Nucleus accumbens (tissue), 56 donors: ENCODE measurements at regions not wholly inside any gene's neighbourhood (a gene's known extent, or its start where the extent isn't known, plus 50 kb on each side); places are given as distances from the start of the nearest gene placed in this dataset.

Experiments used
- DNase-seq, 56 donors: peaks; one replicate each; lab custom pipeline; 2025; lab: John Stamatoyannopoulos, UW

DNA sequence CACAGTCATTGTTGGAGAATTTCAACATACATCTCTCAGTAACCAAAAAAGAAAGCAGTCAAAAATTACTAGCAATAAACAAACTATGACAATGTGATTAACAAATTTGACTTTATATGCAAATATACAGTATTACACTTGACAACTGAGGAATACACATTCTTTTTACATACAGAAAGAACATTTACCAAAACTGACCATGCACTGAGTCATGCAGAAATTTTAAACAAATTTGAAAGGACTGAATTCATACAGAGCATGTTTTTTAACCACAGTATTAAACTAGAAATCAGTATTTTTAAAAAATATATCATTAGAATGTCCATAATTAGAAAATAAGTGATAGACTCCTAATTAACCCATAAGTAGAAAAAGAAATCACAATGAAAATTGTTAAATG is 420.1 kb downstream of the TBC1D4 start:
- no peak for DNase-seq

- no peak for DNase-seq
Observed at GRCh38 chr13:75055296-75055695, 426.7 kb downstream of the TBC1D4 start.

DNA sequence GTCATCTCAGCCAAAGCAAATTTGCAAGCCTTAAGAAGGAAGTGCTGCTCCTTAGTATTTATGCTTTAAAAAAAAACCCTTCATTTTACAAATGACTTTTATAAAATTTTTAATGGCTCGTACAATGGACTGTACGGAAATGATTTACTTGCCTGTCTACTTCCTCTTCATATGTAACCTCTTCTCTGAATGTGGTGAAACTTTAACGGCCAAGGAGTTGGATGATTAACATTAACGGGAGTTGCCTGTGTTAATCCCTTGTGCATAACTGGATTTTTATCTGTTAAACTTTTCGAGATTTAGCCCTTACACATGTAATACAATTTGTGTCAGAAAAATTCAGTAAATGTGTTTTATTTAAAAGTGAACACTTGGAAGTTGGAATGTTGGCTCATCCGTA is 429.4 kb downstream of the TBC1D4 start:
- DNase-seq = no peak

GRCh38 chr13:75050419-75051046 is 431.4 kb downstream of the TBC1D4 start:
- DNase-seq = no peak

DNA sequence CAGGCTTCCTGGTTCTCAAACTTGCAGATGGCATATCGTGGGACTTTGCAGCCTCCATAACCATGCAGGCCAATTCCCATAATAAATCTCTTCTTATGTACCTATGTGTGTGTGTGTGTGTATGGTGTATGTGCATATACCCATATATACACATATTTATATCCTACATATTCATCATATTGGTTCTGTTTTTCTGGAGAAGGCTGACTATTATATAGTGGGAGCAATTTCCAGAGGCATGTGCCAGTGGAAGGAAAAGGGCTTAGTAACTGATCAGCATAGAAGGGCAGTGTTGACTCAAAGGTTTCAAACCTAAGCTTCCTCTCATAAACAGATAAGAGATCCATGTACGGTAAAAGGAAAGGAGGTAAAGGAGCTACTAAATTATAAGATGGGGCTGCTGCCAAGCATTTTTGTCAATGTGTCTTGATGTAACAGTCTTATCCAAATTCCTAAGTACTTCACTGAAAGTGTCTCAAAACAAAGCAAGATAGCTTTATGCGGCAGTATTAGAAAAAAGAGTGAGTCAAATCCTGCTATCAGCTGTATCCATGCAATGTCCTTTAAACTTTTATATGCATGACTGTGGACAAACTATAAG is 432.1 kb downstream of the TBC1D4 start:
- DNase-seq = no peak

DNA sequence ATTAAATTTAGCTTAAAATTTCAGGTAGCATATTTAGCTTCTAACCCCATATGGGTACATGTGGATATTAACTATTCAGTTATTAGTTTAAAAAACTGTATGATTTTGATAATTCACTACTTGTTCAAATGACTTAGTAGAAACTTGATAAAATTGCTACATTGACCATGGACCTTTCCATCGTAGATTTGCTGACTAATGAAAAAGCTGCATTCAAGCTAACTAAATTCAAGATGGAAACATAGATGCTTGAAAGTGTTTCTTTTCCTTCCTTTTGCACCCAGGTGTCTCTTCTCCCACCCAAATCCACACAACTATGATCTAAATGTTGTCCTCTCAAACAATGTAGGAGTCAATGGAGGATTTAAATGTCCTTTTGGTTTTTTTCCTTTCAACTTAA is 439.2 kb downstream of the TBC1D4 start:
- DNase-seq = no peak

GRCh38 chr13:75038393-75039113 is 443.4 kb downstream of the TBC1D4 start:
- no peak for DNase-seq

DNA sequence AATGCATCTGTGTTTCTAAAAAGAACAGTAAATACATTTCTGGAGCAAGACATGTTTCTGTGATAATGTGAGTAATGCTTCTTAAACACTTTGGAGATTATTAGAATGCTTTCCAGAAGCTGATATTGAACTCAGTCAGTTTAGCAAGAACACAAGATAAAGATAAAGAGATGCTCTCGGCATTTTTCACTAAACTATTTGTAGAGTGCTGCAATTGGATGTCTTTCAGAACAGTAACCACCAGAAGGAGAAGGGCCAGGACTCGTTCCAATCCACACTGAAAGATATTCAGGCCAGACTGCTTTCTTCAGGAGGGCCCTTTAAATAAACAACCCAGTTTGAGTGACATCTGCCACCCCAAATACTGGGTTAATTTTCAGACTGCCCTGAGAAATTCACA is 456.0 kb downstream of the TBC1D4 start:
- no peak for DNase-seq

DNA sequence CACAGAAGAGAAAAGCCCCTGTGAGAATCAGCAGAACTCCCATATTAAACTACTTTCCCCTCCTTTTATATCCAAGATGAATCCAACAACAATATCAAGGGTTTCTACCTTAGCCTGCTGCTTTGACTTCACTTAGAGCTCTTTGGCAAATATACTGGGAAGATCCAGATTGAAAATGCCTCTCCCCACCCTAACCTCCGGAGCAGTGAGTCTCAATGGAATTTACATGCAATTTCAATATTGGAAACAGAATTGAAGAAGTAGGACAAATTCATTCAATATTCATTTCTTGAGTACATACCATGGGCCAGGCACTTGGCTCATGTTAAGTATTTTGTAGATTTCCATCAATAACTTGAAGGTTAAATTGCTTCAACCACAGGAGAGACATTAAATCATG is 457.4 kb downstream of the TBC1D4 start:
- no peak for DNase-seq

GRCh38 chr13:75023609-75024008 is 458.4 kb downstream of the TBC1D4 start:
- DNase-seq = no peak

DNA sequence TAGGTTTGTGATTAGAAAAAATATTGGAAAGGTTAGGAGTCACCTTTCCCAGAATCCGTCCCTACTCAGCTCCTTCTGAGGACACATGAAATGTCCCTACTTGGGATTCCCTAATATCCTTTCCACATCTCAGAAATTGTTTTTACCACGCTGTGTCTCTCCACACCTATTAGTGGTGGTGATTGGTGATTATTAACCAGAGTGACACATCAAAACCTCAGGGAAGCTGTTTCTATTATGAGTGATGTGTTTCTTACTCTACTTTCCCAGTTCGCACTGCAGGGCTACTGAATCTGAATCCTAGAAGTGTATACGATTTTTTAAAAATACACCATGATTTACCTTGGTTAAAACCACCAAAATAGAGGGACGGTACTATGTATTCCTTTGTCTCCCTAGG is 460.8 kb downstream of the TBC1D4 start:
- DNase-seq = no peak

DNA sequence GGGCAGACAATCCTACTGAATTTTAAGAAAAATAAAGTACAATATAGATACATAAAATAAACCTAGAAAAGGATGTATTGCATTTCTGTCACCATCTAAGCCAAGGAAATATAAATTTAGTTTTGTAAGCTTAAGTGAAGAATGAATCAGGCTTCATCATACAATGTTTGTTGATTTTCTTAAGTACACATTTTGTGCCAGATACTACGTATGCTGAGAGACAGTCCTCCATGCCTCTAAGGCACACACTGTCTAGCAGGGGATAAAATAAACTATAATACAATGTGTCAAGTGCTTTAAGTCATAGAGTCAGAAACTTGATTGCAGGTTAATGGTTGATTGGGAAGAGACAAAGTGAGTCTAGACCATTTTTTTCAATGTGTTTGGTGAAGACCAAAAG is 465.7 kb downstream of the TBC1D4 start:
- no peak for DNase-seq

DNA sequence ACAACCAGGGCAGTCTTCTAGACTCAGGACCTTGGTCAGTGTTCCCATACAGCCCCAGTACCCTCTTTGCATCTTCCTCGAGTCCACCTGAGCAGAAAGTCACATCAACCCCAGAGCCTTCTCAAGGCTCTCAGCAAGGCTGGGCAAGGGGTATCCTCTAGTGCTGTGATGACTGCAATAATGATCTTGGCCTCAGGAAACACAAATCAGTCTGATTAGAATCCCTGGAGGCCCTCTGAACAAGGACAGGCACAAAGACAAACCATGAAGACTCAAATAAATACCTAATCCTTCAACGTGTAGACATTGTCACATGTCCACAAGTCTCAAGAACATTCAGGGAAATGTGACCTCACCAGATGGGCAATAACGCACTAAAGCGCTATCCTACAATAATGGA is 468.2 kb downstream of the TBC1D4 start:
- no peak for DNase-seq

GRCh38 chr13:75010941-75011340 is 471.0 kb downstream of the TBC1D4 start:
- DNase-seq = no peak

DNA sequence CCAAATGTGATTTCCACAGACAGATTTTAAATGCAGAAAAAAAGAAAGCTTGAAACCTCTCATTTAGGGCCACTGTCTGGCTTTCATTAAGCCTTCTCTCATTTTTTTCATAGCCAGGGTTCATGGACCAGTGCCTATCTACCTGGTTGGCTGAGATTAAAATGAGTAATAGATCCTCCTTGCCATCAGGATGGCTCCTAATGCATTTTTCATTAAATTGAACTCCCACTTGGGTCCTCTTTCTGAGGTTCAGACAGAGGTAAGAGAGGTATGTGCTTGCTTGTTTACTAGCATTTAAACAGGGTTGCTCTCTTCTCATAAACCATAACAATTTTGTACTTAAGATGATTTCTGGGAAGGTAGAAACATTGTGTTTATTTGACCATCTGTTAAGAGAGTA is 473.0 kb downstream of the TBC1D4 start:
- no peak for DNase-seq

GRCh38 chr13:74990992-74991391 is 491.0 kb downstream of the TBC1D4 start:
- DNase-seq = no peak

GRCh38 chr13:74987124-74987690 is 494.8 kb downstream of the TBC1D4 start:
- peak in 1 of 56 donors; percentile 2 for DNase-seq

- DNase-seq = no peak
Observed at GRCh38 chr13:74986609-74987008, 495.4 kb downstream of the TBC1D4 start.

DNA sequence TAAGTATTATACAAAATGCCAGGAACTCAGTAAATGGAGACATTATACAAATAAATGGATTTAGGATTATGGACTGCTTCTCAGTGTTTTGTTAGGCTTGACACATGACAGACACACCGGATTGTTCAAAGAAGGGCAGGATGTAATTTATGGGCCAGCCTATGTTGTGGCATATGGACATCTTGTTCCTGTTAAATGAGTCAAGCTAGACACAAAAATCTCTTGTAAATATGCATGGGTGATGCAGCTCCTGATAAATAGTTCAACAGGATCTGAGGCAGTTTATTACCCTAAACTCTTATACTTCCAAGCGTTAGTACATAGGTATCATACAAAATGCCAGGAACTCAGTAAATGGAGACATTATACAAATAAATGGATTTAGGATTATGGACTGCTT is 502.3 kb downstream of the TBC1D4 start:
- DNase-seq = no peak

- peak in 33 of 56 donors; percentile 1 to 78 (median 35) for DNase-seq
Observed at GRCh38 chr13:74978591-74978990, 503.4 kb downstream of the TBC1D4 start.

- no peak for DNase-seq
Observed at GRCh38 chr13:74977498-74977897, 504.5 kb downstream of the TBC1D4 start.

- DNase-seq = no peak
Observed at GRCh38 chr13:74975111-74975510, 506.9 kb downstream of the TBC1D4 start.
